ENCODE measurements at regions not wholly inside any gene's neighbourhood (a gene's known extent, or its start where the extent isn't known, plus 50 kb on each side); places are given as distances from the start of the nearest gene placed in this dataset.
"Not testable (repeated sequence)": the region's sequence is repeated elsewhere in the genome, so short reads cannot be mapped to it uniquely, and the experiment has no call there.

DNA sequence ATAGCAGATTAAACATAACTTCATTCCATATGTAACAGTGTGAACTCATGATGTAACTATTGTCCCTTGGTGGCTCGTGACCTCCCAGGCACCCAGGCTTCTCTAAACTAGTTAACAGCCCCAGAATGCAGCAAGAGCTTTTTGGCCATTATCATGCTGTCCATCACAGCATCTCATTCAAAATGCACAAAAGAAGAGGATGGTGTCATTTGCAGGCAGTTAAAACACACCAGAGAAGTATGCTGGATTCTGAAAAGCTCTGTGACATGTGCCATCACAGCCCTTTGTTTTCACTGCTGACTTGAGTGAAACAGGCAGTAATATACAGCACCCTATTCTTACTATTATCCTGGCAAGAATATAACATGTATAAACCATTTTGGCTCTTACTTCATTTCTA is 117.6 kb upstream of the CHMP2B start:
- intact Hi-C loops (cut with micrococcal nuclease): no loop called here

DNA sequence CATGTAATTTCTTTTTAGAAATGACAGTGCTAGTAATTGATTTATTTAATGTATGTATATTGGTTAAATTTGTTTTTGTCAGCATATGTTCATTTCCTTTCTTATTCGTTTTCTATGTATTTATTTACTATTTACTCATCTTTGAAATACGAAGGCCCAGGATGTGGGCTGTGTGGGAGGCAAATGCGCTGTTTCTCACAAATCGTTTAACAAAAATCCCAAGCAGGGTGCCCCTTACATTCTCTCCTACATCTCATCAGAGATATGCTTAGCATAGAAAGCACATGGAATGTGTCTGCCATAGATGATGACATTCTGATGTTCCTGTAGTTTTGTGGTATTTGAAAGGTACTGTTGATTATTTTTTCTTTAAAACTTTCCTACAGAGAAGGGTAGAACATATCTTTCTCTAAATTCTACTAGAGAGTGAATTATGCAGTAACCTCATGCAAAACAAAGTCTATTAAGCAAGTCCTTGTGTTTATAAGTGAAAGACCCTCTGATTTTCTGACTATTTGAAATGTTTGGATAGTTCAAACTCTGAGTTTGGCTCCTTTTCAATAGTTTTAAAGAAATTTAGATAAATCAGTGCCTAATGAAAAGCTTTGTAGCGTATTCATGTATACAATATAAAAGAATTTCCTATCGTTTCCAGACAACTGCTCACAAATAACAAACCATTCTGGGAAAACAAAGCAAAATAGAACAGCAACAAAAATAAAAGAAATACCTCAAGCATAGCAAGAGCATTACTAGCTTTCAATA is 111.1 kb upstream of the VGLL3 start:
- intact Hi-C loops (cut with micrococcal nuclease): no loop called here

DNA sequence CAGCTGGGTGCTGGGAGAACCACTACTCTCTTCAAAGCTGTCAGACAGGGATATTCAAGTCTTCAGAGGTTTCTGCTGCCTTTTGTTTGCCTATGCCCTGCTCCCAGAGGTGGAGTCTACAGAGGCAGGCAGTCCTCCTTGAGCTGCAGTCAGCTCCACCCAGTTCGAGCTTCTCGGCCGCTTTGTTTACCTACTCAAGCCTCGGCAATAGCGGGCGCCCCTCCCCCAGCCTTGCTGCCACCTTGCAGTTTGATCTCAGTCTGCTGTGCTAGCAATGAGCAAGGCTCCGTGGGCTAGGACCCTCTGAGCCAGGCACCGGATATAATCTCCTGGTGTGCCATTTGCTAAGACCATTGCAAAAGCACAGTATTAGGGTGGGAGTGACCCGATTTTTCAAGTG is 106.8 kb upstream of the VGLL3 start:
- intact Hi-C loops (cut with micrococcal nuclease): not testable (repeated sequence)

DNA sequence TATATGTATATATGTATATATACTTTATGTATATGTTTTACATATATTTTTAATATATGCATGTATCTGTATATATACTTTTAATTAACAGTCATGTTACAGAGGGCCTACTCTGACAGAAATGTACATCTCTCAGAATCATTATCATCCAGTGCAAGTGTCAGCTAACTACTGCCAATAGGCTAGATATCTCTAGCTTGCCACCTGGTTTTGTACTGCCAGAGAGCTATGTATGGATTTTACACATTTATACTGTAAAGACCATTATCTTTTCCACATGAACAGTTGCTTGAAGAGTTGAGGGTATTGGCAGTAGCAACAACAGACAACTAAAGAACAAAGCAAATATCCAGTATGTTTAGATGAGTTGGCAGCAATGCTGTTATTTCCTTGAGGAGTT is 99.7 kb upstream of the VGLL3 start:
- intact Hi-C loops (cut with micrococcal nuclease): no loop called here

DNA sequence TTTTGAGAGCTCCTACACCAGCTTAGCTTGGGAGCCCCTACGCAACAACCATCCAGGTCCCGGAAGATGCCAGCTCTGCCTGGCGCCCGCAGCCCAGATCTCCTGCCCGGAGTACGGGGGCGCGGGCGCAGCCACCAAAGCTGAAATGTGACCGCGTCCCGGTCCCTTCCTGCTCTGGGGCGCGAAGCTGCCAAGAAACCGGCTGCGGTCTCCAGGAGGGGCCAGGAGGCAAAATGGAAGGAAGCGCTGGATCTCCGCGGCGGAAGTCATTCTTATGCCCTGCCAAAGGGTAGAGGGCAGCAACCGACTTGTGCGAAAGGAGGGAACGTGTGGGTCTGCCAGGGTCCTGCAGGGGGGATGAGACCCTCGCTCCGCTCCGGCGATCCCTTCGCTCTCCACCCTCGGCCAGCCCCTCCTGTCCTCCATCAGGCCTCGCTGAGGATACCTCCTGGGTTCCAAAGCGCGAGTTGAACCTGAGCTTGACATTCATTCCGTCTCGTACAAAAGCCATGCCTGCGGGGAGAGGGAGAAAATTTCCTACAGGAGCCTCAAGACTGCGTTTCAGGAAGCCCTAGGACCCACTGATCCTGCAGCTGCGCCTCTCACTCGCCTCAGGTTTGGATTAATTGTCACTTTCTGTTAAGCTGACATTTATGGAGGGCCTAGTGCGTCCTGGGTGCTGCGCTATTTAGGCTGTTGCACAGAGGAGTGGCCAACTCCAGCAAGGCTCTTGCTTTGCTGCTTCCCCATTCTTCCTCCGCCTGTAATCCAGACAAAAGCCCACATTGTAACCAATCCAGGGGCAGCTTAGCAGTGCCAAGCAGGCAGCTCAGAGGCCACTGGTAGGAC is 98.3 kb upstream of the VGLL3 start:
- intact Hi-C loops (cut with micrococcal nuclease): loop anchor here (5.0 kb wide), 1 partner anchor 317 kb away; no protein-coding TSS in a partner anchor

DNA sequence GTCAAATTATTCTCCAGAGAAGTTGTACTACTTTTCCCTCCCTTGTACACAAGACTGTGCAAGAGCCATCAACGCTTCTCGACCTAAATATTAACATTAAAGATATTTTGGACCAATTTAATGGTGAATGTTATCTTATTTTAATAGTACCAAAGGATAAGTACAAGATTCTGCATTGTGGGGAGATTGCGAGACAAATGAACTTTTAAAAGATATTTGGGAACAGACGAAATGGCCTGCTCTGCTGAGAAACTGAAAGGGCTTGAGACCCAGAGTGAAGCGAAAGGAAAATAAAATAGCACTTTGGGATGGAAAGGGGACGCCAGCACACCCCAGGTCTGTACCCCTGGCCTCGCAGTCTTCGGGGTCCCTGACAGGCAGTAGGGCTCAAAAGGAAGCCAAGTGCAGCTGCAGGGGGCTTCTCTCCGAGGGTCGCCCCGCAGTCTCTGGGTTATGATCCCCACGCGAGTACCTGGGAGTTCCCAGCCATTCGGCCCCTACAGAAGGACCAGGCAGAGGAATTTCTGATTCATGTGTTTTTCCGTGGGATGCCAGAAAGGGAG is 97.6 kb upstream of the VGLL3 start:
- intact Hi-C loops (cut with micrococcal nuclease): loop anchor here (5.0 kb wide), 1 partner anchor 316 kb away; no protein-coding TSS in a partner anchor

DNA sequence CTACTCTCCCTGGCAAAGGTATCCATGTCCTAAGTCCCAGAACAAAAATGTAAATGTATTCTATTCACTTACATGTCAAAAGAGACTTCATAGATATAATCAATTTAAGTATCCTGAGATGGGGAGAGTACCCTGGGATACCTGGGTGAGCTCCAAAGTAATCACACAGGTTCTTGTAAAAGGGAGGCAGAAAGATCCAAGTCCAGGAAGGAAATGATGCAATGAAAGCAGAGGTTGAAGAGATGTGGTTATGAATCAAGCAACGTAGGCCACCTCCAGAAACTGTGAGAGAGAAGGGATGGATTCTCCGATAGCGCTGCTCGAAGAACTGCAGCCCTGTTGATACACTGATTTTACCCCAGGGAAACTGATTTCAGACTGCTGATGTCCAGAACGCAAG is 93.9 kb upstream of the VGLL3 start:
- intact Hi-C loops (cut with micrococcal nuclease): loop anchor here (5.0 kb wide), 1 partner anchor 313 kb away; no protein-coding TSS in a partner anchor

DNA sequence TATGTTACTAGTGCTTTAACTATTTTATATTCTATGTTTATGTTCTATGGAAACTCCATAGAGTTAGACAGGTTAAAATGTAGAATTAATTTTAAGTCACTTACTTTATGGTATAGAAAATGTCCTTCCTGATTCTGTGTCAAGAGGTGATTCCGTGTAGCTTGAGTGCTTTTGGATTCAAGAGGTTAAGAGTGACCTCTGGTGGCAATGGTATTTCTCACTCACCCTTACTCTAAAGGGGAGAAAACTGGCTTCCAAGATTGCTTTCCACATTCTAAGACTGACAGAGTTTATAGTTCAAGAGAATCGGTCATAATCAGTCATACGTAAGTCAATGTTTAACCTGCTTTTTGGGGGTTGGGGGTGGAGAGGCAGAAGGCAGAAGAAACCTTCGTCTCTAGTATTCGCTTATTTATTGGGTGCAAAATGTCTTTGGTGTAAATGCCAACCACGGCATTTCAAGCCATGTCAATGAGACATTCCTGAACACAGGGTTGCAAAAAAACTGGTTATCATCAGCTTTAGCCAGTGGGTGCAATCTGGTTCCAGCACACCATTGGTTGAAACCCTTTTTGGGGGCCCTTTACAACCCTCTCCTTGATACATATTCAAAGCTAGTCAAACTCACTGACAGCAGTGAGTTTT is 92.0 kb upstream of the VGLL3 start:
- intact Hi-C loops (cut with micrococcal nuclease): loop anchor here (2.0 kb wide), 1 partner anchor 114 kb away; no protein-coding TSS in a partner anchor

DNA sequence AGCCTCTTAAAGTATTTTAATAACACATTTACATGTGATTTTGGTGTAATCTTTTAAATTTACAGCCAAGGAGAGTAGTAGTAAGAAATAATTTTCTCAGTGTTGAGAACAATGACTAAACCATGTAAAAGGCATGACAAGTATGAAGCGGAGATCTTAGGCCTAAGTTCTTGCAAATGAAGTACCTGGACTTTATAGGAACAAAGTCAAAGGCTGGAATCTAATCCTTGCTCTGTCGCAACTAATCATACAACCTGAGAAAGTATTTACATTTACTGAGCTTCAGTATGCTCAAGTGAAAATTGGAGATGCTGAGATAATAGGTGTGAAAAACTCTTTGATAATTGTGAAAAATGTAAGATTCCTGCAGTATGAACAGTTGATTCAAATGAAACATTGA is 86.4 kb upstream of the VGLL3 start:
- intact Hi-C loops (cut with micrococcal nuclease): no loop called here

DNA sequence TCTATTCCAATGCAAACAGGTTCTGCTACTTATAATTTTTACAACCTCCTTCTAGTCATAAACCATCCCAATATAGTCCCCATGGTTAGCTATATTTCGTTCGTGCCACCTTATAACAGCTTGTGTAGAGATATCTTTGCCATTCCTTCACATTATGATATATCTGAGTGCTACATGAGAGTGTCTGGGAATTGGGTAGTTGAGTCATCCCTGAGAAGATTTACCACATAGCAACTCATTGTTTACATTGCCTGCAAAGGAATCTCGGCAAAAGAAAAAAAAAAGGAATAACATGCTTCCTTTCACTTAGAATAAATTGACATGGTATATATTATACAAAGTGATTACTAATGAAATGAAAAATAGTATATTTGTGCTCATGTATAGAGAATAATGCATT is 86.0 kb upstream of the VGLL3 start:
- intact Hi-C loops (cut with micrococcal nuclease): no loop called here

DNA sequence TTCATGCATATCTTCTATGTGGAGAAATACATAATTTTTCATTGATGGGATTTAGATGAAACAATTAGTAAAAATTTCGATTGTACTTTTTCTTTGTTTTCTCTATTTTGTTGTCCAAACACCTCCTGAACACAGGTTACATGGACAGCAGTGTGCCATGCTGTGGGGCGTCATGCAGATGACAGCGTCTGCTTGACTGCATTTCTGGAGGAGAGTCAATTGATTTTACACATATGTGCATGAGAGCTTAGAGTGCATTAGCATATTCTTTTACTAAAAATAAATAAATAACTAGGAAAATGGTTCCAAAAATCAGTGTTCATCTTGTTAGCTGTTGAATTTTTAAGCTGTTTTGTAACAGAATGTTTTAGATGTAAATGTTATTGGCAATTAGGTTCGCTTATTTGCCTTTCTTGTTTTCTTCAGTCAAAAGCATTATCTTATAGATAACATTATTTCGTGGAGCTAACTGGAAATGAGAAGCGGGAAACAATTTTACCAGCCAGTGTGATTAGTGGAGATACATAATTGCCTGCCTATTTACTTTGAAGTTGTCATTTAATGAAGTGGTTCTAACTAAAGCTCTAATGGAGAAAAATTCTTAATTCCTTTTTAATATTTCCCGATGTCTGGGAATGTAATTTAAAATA is 82.7 kb upstream of the VGLL3 start:
- intact Hi-C loops (cut with micrococcal nuclease): no loop called here

DNA sequence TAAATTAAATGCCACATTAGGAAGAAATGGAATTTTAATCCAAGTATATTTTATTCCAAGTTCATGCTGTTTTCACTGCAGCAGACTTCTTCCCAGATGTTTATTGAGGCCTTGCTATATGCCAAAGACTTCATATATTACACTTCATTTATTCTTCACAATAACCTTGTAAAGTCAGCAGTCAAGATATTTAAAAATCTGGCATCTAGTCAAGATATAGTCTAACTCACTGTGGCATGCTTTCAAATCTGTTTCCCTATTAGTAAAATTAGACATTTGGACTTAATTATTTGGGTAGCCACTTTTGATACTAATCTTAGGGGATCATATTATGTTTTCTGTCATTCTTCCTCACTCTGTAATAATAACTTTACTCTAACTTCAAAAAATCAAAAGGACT is 81.5 kb upstream of the VGLL3 start:
- intact Hi-C loops (cut with micrococcal nuclease): no loop called here

DNA sequence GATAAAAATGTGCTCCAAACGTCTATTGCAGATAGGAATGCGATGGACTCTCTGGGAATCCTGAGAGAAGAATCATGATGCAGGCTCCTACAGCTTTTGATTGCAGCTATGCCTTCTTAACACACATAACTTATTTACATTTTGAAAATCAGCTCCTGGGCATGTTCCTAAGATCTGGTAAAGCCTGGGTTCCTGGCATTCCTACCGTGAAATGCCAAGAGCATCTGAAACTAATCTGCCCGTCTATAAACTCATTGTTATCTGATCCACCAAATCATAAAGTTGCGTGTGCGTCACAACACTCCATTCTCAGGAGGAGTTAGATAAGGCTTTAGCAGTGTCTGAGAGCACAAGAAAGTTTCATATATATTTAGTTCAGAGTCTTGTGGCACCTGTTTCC is 79.0 kb upstream of the VGLL3 start:
- intact Hi-C loops (cut with micrococcal nuclease): no loop called here

DNA sequence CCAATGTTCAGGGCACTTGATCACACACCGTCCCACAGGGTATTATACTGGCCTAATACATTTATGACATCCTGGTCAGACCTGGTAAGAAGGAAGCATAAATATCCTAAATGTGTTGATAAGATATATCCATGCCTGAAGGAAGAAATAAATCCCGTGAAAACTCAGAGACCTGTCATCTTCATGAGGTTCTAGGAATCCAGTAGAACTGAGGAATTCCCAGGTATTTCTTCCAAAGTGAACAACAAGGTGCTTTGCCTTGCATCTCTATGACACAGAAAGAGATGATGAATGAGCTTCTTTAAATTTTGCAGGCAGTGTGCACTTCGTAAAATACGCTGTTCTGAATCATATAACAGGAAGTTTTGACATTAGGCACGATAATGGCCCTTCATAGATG is 78.1 kb upstream of the VGLL3 start:
- intact Hi-C loops (cut with micrococcal nuclease): no loop called here

DNA sequence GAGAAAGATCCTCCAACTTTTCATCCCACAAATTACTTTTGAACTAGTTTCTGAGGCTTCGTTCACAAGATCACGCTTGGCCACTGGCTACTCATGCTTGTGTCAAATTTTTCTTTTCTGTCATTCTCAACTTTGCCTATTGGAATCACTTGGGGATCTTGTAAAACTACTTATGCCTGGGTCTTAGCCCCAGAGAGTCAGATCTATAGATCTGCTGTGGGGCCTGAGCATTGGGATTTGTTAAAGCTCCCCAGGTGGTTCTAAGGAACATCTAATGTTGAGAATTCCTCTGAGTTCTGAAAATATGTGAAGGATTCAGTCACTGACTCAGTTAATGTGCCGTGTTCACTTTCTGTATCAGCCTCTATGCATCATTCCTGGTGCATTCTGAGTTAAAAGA is 71.7 kb upstream of the VGLL3 start:
- intact Hi-C loops (cut with micrococcal nuclease): no loop called here

DNA sequence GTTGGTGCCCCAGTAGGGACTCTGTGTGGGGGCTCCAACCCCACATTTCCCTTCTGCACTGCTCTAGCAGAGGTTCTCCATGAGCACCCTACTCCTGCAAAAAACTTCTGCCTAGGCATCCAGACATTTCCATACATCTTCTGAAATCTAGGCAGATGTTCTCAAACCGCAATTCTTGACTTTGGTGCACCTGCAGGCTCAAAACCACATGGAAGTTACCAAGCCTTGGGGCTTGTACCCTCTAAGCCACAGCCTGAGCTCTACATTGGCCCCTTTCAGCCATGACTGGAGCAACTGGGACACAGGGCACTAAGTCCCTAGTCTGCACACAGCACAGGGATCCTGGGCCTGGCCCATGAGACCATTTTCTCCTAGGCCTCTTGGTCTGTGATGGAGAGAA is 66.5 kb upstream of the VGLL3 start:
- intact Hi-C loops (cut with micrococcal nuclease): no loop called here

DNA sequence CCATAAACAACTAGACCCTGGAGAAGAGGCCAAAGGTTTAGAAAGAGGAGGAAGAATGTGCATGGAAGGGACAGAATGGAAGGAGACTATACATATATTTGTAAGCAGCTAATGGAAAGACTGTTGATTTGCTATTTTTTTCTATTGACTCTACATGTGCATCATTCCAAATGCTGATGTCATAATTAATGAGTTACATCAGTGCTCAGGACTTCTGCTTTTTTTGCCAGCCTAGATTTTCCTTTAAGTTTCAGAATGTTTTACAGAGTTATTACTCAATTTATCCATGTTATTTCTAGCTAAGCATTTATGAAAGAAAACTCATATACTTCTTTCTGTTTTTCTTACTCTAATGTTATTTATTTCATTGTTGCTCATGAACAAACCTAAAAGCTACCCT is 62.6 kb upstream of the VGLL3 start:
- intact Hi-C loops (cut with micrococcal nuclease): no loop called here

DNA sequence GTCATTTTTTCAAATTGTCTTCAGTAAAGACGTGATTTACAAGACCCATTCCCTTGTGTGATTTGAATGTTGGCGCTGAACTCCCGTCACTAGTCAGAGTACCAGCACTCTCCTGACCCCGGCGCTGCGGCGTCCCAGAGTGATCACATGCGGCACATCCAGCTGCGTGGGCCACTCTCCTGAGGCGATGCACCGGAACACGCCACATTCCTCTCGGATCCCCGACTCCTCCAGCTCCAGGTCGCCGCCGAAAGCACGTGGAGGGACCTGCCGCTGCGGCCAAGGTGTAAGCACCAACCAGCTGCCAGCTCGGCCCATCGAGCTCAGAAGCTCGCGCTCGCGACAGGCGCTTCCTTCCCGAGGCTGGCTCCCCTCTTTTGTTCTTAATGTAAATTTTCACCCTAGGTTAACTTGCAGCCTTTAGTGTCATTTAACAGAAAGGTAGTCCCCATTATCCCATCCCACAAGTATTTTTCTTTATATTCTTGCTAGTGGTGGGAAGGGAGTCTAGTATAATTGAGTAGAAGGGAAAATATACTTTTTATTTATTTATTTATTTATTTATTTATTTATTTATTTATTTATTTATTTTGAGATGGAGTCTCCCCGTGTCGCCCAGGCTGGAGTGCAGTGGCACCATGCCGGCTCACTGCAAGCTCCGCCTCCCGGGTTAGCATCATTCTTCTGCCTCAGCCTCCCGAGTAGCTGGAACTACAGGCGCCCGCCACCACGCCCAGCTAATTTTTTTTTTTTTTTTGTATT is 61.7 kb upstream of the VGLL3 start:
- intact Hi-C loops (cut with micrococcal nuclease): no loop called here

DNA sequence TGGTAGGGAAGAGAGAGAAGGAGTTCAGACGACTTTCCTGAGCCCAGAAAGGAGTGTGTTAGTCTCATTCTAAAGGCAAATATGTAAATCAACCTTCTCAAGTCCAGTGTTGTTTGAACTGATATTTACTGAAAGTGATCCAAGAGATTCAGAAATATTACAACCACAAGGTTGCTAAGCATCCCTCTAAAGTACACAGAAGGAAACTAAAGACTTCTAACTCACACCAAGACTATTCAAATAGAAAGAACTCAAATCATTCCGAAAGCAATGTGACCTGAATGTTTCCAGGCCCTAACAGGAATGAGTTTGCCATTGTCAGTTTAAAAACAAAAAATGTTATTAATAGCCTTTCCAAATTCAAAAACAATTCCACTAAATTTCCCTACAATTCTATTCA is 56.9 kb upstream of the VGLL3 start:
- intact Hi-C loops (cut with micrococcal nuclease): no loop called here

DNA sequence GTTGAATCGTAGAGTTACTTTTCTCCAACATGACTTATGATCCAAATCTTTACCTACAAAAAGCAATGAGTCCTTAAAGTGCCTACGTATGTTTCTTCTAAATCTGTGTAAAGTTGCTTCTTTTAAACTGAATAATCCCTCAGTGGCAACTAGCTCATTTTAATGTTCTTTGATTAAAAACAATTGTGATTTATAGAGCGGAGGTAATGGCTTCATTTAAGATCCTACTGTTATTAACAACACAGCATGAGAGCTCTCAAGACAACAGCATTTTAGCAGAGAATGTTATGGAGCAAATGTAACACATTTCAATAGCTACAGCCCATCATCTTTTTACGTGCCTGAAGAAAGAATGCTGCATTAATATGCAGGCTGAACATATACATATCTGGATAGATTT is 55.3 kb upstream of the VGLL3 start:
- intact Hi-C loops (cut with micrococcal nuclease): no loop called here

DNA sequence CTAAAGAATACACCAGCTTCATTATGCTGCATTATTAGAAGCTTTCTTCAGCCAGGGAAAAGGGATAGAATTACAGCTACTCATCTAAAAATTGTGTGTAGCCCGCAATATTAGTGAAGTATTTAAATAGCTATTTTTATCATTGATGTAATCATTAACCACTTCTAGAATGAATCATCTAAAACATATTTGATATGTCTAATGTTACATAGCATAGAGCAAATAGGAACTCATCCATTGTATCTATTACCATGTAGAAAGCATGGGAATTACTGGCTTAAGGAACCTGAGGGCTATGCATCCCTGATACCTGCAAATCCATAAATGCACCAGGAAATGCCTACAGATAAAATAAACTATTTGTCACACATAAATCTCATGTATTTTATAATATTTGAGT is 54.5 kb upstream of the VGLL3 start:
- intact Hi-C loops (cut with micrococcal nuclease): no loop called here

Measured in T-helper 2 cell treated with Interferon-gamma antibody and Interleukin-4, amounts not matched to agents 100 ng/mL and 5 ng/mL, for 36 hours (primary cell).